BJ (cell line): ENCODE measurements at regions not wholly inside any gene's neighbourhood (a gene's known extent, or its start where the extent isn't known, plus 50 kb on each side); places are given as distances from the start of the nearest gene placed in this dataset.

Source experiments
- CTCF ChIA-PET: fragments of 350-600 bp; formaldehyde crosslinking; extraction: SDS; loops from one replicate; lab custom pipeline; 2021; ENCODE audit warnings: antibody characterized with exemption, inconsistent platforms; lab: Yijun Ruan, JAX
- POLR2A ChIA-PET: fragments of 300-600 bp; sonication (Branson Sonifier 250); formaldehyde crosslinking; extraction: SDS; loops from one replicate; lab custom pipeline; 2021; ENCODE audit warnings: antibody characterized with exemption; lab: Charles Lee
- DNase-seq: peaks from one replicate; pipeline ENCODE4 v3.0.0-alpha.2; 2011; ENCODE audit warnings: low read depth
- H3K27me3 ChIP-seq: 2 replicates; pipeline ENCODE4 v1.6.0; 2011; ENCODE audit warnings: low read length; ENCODE audit not compliant: control insufficient read depth, insufficient read depth
- H3K36me3 ChIP-seq: 2 replicates; pipeline ENCODE4 v1.5.1; 2011; ENCODE audit warnings: low read length; ENCODE audit not compliant: control insufficient read depth, insufficient read depth
- H3K4me3 ChIP-seq: 2 replicates; pipeline ENCODE4 v1.5.1; 2011; ENCODE audit warnings: low read depth, mild to moderate bottlenecking, control low read depth, low read length
- TF ChIP-seq, protein P1 (sequence below): IDR thresholded peaks from 2 replicates; pipeline ENCODE4 v1.5.1; 2011; ENCODE audit warnings: low read depth, mild to moderate bottlenecking, control low read depth, inconsistent platforms, low read length, moderate library complexity; ENCODE audit not compliant: insufficient read depth

DNA sequence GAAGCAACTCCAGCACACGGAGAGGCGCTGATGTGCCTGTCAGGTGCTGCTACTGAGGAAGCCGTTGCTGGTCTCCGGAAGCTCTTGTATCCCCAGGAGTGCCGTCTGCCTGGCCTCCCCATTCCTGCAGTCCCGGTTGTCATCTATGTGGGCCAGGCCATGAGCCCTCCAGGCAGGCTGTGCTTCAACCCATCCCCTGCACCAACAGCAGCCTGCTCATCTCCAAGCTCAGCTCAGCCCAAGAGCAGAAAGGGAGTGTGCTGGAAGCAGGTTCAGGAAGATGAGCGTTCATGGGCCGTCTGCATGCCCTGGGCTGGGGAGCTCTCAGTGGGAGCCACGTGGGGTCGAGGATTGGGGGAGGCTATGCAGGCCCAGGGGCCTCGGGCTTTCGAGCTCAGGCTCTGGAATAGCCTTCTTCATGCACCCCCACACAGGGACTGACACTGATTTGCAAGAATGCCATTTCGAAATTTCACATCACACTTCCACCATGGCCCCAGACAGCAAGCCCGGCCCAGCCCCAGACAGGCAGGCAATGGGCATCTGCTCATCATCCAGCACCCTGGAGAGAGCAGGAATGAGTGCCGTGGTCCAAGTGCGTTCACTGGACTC is 164.5 kb downstream of the KIF26A start:
- CTCF ChIA-PET, result no interaction called here
- Histone ChIP-seq H3K27me3 (no peaks in the 10 kb centered on the region), H3K36me3 (no peaks in the 10 kb centered on the region), H3K4me3 (no peak overlapping the region)
- TF ChIP-seq, protein P1, sequence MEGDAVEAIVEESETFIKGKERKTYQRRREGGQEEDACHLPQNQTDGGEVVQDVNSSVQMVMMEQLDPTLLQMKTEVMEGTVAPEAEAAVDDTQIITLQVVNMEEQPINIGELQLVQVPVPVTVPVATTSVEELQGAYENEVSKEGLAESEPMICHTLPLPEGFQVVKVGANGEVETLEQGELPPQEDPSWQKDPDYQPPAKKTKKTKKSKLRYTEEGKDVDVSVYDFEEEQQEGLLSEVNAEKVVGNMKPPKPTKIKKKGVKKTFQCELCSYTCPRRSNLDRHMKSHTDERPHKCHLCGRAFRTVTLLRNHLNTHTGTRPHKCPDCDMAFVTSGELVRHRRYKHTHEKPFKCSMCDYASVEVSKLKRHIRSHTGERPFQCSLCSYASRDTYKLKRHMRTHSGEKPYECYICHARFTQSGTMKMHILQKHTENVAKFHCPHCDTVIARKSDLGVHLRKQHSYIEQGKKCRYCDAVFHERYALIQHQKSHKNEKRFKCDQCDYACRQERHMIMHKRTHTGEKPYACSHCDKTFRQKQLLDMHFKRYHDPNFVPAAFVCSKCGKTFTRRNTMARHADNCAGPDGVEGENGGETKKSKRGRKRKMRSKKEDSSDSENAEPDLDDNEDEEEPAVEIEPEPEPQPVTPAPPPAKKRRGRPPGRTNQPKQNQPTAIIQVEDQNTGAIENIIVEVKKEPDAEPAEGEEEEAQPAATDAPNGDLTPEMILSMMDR, result no peak
- POLR2A ChIA-PET, result no interaction called here
- DNase-seq, result no peak

DNA sequence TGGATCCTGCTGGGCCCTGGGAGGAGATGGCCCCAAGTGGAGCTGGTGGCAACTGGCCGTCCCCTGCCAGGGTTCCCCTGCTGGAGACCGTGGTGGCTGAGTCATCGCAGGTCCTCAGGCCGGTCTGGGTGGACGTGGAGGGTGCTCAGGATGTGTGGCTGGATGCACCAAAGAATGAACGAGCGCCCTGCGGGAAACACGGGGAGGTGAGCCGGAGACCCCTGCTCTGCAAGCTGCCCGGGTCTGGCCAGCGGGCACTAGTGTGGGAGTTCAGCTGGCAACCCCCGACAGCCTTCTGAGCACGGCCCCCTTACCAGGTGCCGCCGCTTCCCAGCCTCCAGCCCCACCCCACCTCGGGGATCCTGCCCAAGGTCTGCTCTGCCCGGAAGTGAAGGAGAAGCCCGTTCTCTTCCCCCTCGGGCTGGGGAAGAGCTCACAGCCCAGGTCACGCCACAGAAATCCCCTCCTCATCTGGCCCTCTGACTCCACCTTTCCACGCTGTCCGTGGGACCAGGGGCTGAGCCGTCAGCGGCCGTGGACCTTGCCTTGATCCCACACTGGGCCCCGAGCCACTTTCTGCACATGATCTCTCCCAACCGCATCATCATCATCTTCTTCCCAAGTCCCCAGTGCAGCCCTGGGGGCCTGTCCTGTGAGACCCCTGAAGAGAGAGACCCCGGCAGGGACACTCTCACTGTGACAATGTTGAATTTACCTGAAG is 165.5 kb downstream of the KIF26A start:
- TF ChIP-seq, protein P1, result no peak
- Histone ChIP-seq H3K4me3 (no peak overlapping the region), H3K36me3 (no peaks in the 10 kb centered on the region), H3K27me3 (no peaks in the 10 kb centered on the region)
- ChIA-PET CTCF (no interaction called here), POLR2A (no interaction called here)
- DNase-seq, result no peak

DNA sequence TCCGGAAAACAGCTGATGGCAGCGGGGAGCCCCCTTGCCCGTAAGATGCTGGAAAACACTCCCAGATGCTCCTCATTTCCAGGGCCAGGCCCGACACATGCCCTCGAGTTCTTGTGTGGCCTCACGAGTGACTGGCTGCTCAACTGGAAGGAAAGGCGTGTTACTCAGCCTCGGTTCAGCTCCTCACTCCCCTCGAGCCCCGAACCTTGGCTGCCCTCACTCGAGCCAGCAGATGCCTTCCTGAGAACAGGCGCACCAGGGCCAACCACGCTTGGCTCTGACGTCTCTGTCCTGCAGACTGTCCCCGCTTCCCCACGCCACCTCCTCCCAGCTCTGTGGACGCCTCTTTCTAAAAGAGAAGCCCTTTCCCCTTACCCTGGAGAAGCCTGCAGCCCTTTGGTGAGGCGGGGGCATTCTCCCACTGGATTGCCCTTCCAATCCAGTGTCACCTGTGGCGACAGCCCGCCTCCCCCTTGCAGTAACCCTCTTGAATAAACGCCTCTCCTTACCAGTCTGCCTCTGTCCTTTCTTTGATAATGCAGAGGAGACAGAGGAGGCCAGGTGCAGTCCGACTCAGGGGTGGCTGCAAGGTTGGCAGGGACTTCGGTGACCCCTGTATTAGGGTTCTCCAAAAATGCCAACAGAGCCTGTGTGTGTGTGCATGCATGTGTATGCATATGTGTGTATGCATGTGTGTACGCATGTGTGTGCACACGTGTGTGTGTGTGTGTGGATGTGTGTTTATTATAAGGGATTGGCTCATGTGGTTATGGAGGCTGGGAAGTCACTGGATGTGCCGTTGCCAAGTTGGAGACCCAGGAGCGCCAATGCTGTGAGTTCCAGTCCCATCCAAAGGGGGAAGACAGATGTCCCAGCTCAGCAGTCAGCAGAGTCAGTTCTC is 166.3 kb downstream of the KIF26A start:
- DNase-seq, result no peak
- Histone ChIP-seq H3K27me3 (no peaks in the 10 kb centered on the region), H3K36me3 (no peaks in the 10 kb centered on the region), H3K4me3 (no peak overlapping the region)
- CTCF ChIA-PET, result no interaction called here
- POLR2A ChIA-PET, result no interaction called here
- TF ChIP-seq, protein P1, result no peak

DNA sequence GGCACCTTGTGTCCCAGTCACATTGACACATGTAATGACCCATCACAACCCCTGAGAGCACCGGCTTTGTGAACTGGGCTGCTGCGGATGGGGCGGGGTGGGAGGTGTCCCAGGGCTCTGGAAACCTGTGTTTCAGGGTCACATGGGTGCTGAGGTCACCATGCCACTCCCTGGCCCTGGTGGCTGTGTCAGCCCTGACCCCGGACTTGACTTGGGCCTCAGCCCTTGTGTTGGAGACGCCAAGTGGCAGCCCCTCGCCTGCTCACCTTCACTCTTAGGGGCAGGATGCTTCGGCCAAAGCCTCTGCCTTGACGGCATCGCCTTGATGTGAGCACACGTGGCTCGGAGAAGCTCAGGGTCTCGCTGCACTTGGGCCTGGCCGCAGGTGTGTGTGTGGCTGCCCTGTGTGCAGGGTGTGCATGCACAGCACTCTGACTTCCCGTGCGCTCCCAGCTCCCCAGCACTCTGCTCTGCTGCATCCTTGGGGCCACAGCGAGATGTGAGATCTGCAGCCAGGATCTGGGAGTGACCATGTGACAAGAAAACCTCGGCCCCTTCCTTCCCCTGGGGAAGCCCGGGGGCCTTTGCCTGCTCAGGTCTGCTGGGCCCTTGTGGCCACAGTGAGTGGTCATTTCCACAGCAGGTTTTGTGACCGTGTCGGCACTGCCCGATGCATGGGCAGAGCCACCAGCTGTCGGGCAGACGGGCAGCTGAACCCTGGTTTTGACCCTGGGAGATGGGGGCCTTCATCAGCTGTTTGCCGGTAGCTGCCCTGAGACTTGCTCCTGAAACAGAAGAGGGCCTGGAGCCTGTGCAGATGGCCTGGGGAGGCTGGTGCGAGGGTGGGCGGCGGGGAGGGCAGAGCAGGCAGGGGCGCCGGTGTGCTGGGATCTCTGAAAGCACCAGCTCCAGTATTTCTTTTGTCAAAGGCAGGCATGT is 167.4 kb downstream of the KIF26A start:
- POLR2A ChIA-PET, result no interaction called here
- Histone ChIP-seq H3K27me3 (no peaks in the 10 kb centered on the region), H3K36me3 (no peaks in the 10 kb centered on the region), H3K4me3 (no peak overlapping the region)
- TF ChIP-seq, protein P1, result no peak
- CTCF ChIA-PET, result no interaction called here
- no peak for DNase-seq
